ENCODE measurements at regions not wholly inside any gene's neighbourhood (a gene's known extent, or its start where the extent isn't known, plus 50 kb on each side); places are given as distances from the start of the nearest gene placed in this dataset.

DNA sequence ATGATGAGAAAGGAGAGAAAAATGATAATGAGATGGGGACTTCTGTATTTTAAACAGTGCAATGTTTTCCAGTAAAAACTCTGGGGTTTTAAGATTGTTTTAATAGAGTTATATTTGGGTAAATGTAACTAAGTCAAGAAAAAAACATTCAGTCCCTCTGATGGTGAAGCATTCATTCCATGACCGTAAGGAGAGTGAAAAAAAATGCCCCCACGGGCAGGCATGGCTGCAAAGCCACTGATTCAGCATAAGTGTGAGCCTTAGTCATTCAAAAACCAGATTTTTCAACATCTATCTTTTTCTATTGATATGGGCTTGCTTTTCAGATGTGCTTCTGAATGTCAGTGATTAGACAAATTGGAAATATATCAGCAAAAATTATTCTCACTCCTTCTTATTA is 957.8 kb downstream of the SLC4A3 start:
- TF ChIP-seq, protein P1, sequence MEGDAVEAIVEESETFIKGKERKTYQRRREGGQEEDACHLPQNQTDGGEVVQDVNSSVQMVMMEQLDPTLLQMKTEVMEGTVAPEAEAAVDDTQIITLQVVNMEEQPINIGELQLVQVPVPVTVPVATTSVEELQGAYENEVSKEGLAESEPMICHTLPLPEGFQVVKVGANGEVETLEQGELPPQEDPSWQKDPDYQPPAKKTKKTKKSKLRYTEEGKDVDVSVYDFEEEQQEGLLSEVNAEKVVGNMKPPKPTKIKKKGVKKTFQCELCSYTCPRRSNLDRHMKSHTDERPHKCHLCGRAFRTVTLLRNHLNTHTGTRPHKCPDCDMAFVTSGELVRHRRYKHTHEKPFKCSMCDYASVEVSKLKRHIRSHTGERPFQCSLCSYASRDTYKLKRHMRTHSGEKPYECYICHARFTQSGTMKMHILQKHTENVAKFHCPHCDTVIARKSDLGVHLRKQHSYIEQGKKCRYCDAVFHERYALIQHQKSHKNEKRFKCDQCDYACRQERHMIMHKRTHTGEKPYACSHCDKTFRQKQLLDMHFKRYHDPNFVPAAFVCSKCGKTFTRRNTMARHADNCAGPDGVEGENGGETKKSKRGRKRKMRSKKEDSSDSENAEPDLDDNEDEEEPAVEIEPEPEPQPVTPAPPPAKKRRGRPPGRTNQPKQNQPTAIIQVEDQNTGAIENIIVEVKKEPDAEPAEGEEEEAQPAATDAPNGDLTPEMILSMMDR (IDR thresholded peaks at IDR 0.05; ENCODE audit: low read length), result no peak
- TF ChIP-seq EZH2 (IDR thresholded peaks at IDR 0.05; ENCODE audit: borderline replicate concordance, low read length), result no peak

Data from OCI-LY1 (cell line).